ENCODE measurements at regions not wholly inside any gene's neighbourhood (a gene's known extent, or its start where the extent isn't known, plus 50 kb on each side); places are given as distances from the start of the nearest gene placed in this dataset.
A peak's percentile ranks its signal among the peaks of the same experiment; 100 is the strongest.
"Not testable (repeated sequence)": the region's sequence is repeated elsewhere in the genome, so short reads cannot be mapped to it uniquely, and the experiment has no call there.

- no peak for DNase-seq (ENCODE audit: low spot score)
Observed at GRCh38 chr3:135636596-135636995, 328.9 kb upstream of the PPP2R3A start.

- no peak for DNase-seq (ENCODE audit: low spot score)
Observed at GRCh38 chr3:135637013-135637412, 328.5 kb upstream of the PPP2R3A start.

DNA sequence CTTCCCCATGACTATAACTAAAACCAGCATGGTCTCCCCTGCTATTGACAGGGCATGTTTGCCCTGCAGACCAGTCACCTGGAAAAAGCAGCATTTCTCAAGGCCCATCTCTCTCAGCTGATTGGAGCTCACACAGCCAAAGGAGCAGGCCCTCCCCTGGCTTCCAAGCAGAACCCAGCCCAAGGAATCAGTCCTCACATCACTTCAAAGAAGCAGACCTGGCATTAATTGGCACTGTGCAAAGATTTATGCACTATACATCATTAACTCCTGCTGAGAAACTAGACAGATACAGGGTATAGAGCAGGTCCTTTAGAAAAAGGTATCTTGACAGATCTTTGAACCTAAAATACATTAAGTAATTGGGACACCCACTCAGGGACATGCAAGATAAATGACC is 323.8 kb upstream of the PPP2R3A start:
- no peak for DNase-seq (ENCODE audit: low spot score)

DNA sequence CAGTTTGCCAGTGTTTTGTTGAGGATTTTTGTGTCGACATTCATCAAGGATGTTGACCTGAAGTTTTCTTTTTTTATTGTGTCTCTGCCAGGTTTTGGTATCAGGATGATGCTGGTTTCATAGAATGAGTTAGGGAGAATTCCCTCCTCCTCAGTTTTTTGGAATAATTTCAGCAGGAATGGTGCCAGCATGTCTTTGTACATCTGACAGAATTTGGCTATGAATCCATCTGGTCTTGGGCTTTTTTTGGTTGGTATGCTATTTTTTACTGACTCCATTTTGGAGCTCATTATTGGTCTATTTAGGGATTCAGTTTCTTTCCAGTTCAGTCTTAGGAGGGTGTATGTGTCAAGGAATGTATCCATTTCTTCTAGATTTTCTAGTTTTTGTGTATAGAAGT is 320.0 kb upstream of the PPP2R3A start:
- DNase-seq (ENCODE audit: low spot score) = no peak

GRCh38 chr3:135646873-135647272 is 318.7 kb upstream of the PPP2R3A start:
- DNase-seq (ENCODE audit: low spot score) = no peak

DNA sequence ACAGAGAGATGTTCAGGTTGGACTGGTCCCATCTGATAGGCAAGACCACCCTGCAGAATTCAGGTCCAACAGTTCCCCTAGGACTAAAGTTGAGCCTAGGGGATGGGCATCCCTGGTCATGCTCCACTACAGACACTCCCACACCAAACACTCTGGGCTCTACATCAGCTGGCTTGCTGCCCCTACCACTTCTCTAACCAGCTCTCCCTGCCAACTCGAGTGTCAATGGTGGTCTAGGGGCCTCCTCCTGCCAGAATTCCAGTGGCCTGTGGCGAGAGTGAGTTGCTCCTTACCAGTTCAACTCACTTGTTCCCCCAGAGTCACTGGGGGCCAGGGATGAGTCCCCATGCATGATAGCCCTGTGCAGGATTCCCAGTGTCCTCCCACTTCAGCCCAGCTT is 316.2 kb upstream of the PPP2R3A start:
- no peak for DNase-seq (ENCODE audit: low spot score)

DNA sequence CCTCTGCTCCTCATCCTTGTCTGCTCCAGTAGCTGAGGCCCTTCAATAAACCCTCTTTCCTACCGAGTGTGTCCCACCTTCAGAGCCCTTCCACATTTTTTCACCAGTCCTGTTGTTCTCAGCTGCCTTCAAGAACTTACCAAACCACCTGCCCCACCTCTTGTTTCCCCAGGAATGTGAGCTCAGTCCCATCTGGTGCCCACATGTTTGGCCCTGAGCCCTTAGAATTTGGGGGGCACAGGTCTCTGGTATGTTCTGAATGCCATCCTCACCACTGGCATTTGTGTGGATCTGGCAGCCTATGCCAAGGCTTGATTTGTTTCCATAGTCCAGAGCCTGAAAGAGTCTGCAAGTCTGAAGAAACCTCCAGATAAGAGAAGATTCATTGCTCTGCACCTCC is 315.2 kb upstream of the PPP2R3A start:
- DNase-seq (ENCODE audit: low spot score) = no peak

- no peak for DNase-seq (ENCODE audit: low spot score)
Observed at GRCh38 chr3:135652388-135652787, 313.1 kb upstream of the PPP2R3A start.

- no peak for DNase-seq (ENCODE audit: low spot score)
Observed at GRCh38 chr3:135655328-135655727, 310.2 kb upstream of the PPP2R3A start.

DNA sequence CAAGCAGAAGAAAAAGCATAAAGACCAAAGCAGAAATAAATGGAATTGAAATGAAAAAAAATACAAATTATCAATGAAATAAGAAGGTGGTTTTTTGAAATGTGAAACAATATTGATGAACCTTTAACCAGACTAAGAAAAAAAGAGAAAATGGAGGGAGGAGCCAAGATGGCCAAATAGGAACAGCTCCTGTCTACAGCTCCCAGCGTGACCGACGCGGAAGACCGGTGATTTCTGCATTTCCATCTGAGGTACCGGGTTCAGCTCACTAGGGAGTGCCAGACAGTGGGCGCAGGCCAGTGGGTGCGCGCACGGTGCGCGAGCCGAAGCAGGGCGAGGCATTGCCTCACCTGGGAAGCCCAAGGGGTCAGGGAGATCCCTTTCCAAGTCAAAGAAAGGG is 307.1 kb upstream of the PPP2R3A start:
- not testable (repeated sequence) for DNase-seq (ENCODE audit: low spot score)

GRCh38 chr3:135667061-135667460 is 298.5 kb upstream of the PPP2R3A start:
- DNase-seq (ENCODE audit: low spot score) = no peak

DNA sequence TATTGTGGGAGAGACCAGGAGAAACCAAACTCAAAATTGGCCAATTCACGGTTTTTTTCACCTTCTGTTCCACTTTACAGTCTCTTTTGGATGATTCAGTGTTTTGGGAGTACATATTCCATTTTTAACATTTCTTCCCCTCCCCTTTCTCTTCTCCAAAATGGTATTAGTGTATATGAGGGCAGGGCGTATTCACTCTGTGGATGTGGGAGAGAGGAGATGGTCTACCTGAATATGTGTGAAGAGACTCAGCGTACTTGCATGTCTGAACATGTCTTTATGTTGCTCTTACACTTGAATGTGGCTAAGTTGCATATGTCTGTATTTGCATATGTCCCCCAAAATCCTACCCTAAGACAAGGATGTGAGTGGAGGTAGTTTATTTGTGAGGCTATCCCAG is 291.0 kb upstream of the PPP2R3A start:
- DNase-seq (ENCODE audit: low spot score) = no peak

DNA sequence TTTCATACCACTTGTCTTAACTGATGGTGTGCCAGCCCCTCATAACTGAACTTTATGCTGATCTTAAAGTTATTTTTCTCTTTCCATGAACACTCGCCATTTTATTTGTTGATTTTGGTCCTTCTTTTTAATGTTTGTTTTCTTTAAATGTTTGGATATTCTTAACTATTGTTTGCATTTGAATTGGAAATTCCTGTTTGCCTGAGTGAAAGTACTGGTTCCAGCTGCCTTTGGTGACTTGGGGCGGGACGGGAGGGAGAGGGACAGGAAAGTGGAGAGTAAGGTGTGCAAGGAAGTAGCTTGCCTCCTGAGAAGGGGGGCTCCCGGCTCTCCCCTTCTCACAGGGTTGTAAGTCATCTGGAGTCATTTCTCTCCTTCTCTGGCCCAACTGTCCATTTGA is 287.1 kb upstream of the PPP2R3A start:
- no peak for DNase-seq (ENCODE audit: low spot score)

GRCh38 chr3:135688003-135688402 is 277.5 kb upstream of the PPP2R3A start:
- DNase-seq (ENCODE audit: low spot score) = no peak

DNA sequence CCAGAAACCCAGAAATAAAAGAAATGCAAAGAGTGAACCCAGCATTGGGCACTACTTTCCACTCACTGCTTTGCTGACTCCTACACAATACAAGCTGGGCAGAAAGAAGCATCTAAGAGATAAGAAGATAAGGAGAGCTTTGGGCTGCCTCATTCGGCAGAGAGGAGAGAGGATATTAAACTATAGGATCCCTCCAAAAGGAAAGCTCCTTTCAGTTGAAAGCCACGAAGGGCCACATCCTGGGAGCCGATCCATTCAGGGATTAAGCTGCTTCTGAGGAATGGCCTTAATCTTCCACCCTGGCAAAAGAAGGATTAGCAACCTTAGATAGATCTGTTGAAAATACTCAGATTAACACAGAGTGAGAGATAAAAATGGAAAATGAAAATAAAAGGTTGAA is 274.9 kb upstream of the PPP2R3A start:
- DNase-seq (ENCODE audit: low spot score) = no peak

GRCh38 chr3:135691240-135691639 is 274.3 kb upstream of the PPP2R3A start:
- no peak for DNase-seq (ENCODE audit: low spot score)

- no peak for DNase-seq (ENCODE audit: low spot score)
Observed at GRCh38 chr3:135694142-135694541, 271.4 kb upstream of the PPP2R3A start.

DNA sequence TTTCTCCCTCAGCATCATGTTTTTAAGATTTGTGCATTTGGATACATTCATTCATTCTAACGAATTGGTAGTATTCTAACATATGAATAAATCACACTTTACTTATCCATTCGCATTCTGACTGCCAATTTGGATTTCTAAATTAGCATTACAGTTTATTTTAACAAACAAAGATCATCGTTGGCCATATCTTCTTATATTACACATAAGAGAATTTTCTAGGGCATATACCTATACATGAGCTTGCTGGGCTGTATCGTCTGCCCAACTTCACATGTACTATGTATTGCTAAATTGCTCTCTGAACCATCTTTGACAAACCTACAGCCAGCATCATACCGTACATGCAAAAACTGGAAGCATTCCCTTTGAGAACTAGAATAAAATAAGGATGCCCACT is 265.8 kb upstream of the PPP2R3A start:
- no peak for DNase-seq (ENCODE audit: low spot score)

DNA sequence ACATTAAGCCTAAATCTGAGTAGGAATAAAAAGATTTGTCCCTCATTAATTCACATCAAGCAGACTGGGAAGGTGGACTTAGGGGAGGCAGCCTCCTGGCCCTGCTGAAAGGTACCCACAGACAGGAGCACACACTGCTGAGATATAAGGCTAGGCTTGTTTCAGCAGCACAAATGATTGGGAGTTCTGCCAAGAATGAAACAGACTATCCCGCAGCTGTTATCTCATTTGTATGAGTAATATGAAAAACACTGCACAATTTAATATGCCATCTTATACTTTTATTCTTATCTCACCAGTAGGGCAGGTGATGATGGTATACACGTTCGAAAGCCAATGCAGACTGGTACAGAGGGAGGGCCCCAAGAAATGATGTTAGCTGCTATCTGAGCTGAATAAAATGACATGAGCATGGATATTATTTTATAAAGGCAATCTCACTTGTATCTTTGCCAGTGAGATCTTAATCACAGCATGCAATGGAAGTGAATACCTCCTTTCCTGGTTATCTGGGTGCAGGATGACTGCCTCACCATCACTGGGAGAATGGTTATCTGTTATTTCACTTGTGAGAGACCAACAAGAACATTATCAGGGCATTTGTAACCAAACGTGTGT is 258.7 kb upstream of the PPP2R3A start:
- DNase-seq (ENCODE audit: low spot score) = peak; percentile 6

- no peak for DNase-seq (ENCODE audit: low spot score)
Observed at GRCh38 chr3:135719449-135719848, 246.1 kb upstream of the PPP2R3A start.

- no peak for DNase-seq (ENCODE audit: low spot score)
Observed at GRCh38 chr3:135728007-135728721, 237.4 kb upstream of the PPP2R3A start.

DNA sequence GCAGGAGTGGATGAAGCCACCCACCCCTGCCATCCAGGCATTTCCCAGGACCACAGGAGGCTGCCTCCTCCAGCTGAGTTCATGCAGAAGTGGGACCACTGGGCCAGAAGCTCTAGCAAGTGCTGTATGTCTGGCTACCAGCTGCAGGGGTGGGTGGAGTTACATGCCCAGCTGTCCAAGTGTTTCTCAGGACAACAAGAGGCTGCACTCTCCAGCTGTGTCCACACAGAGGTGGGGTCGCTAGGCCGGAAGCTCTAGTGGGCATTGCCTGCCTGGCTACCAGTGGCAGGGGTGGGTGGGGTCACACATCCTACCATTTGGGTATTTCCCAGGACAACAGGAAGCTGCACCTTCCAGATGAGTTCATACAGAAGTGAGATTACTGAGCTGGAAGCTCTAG is 234.0 kb upstream of the PPP2R3A start:
- DNase-seq (ENCODE audit: low spot score) = no peak

- no peak for DNase-seq (ENCODE audit: low spot score)
Observed at GRCh38 chr3:135736740-135737139, 228.8 kb upstream of the PPP2R3A start.

- no peak for DNase-seq (ENCODE audit: low spot score)
Observed at GRCh38 chr3:135739779-135740178, 225.7 kb upstream of the PPP2R3A start.

Data from umbilical cord (tissue), 1 donor.